Erythroblast (primary cell): ENCODE measurements at regions not wholly inside any gene's neighbourhood (a gene's known extent, or its start where the extent isn't known, plus 50 kb on each side); places are given as distances from the start of the nearest gene placed in this dataset.
"Not testable (repeated sequence)": the region's sequence is repeated elsewhere in the genome, so short reads cannot be mapped to it uniquely, and the experiment has no call there.

Source experiments
- DNase-seq, 2 experiments: peaks; one replicate each; lab custom pipeline; 2025; lab: John Stamatoyannopoulos, UW
- GATA1 ChIP-seq: IDR thresholded peaks from 2 replicates; pipeline ENCODE4 v1.6.1; 2011; ENCODE audit warnings: low read depth, mild to moderate bottlenecking, control low read depth, low read length, moderate library complexity
- POLR2A ChIP-seq: IDR thresholded peaks from 2 replicates; pipeline ENCODE4 v1.6.1; 2011; ENCODE audit warnings: mild to moderate bottlenecking, low read length

DNA sequence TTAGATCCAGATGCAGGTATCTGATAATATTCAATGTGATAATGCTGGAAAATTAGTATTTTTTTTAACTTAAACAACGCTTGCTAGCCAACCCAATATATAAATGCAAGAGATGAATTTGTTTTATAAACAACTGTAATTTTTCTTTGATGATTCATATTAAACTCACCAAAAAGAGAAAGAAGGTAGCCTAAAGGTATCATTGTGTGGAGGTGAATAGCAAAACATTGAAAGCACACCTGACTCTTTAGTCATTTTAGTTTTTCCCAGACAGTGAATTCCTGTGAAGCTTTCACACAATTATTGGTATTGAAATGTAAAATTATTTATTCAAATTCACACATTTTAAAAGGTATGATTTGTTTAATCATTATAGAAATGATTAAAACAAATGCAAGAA lies 424.0 kb downstream of the NR4A2 start:
- TF ChIP-seq GATA1 (no peak), POLR2A (no peak)
- no peak for DNase-seq

DNA sequence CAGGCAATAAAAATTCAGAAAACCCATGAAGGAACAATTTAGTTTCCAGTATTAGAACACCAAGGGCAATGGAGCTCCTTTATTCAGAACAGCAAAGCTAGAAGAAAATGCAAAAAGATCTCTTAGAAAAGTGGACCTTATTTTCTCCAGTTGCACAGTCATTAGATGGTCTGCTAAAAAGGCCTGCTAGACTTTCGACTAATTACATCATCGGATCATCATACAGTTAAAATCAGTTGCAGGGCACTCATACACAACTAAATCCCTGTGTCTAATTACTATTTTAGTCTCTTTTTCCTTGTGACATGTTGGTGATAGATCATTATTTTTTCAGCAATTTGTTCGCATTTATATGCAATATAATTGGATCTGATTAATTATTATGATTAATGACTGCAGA lies 425.3 kb downstream of the NR4A2 start:
- TF ChIP-seq POLR2A: no peak
- TF ChIP-seq GATA1: no peak

DNA sequence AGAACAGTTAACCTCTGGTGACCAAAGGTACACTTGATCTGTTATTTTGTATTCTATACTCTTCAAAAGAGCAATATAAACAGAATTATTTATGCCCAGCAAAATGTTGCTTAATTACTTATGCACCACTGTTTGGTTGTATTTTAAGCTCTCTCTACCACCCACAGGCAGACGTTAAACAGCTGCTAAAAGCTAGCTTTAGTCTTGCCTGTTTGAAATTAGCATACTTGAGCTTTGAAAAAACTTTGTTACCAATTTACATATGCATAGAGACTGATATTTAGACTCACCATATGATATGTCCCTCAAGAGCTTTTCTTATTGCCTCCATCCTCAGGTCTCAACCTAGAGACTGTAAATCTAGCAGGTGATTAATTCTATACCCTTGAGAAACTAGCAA lies 426.9 kb downstream of the NR4A2 start:
- DNase-seq: no peak
- TF ChIP-seq GATA1 (no peak), POLR2A (no peak)

More for the DNA sequence above, 425.3 kb downstream of the NR4A2 start:
- no peak for DNase-seq

DNA sequence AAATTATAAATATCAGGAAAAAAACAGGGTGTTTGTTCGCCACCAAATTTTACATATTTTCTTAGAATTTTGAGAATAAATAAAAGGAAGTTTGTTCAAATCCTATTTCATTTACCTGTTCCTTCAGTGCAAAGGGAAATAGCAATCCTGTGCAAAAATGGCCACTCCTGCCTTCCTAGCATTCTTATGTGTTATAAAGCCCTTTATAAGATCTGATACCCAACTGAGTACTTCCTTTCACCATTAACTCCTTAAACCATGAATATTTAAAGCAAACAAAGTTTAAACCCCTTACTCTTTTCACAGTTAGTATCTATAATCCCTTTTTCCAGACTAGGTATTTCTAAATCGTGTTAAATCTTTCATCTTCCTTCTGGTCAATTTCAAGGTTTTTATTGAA lies 427.8 kb downstream of the NR4A2 start:
- no peak for TF ChIP-seq POLR2A
- TF ChIP-seq GATA1: no peak
- DNase-seq: no peak

DNA sequence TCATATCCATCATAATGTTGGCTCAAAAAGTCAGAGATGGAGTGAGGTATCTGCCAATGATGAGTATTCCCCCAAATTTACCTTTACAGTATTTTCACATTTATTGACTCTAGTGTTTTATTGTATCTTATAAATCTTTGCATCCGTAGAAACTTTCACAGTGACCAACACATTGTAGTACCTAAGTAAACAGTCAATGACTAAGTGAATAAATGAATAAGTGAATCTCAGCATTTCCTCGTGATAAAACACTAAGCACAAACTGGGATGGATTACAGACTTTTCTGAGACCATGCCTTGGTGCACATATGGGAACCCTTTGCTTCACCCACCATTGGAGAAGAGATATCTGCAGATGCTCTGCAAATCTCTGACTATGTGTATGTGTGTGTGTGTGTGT lies 429.9 kb downstream of the NR4A2 start:
- TF ChIP-seq GATA1 (no peak), POLR2A (no peak)
- no peak for DNase-seq

DNA sequence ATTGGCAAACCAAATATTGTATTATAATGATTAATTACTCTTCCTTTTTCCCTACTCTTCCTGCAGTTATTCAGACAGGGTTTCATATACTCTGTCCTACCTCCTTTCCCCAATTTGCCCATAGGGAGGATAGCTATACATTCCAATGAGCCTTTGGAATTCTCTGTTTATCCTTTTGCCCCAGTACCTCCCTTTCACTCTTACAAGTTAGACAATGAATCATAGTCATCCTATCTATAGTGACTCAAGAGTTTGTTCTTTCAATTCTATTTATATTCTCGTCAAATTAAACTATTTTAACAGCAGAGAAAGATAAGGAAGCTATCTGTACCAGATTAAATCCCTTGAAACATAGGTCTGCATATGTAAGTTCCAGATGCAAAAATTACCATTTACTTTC lies 437.5 kb downstream of the NR4A2 start:
- DNase-seq: no peak

DNA sequence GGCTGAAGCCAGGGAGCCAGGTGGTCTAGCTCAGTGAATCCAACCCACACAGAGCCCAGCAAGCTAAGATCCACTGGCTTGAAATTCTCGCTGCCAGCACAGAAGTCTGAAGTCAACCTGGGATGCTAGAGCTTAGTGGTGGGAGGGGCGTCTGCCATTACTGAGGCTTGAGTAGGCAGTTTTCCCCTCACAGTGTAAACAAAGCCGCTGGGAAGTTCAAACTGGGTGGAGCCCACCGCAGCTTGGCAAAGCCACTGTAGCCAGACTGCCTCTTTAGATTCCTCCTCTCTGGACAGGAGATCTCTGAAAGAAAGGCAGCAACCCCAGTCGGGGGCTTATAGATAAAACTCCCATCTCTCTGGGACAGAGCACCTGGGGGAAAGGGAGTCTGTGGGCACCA lies 452.1 kb downstream of the NR4A2 start:
- DNase-seq: not testable (repeated sequence)

More for the DNA sequence above, 437.5 kb downstream of the NR4A2 start:
- TF ChIP-seq GATA1: no peak
- no peak for TF ChIP-seq POLR2A

DNA sequence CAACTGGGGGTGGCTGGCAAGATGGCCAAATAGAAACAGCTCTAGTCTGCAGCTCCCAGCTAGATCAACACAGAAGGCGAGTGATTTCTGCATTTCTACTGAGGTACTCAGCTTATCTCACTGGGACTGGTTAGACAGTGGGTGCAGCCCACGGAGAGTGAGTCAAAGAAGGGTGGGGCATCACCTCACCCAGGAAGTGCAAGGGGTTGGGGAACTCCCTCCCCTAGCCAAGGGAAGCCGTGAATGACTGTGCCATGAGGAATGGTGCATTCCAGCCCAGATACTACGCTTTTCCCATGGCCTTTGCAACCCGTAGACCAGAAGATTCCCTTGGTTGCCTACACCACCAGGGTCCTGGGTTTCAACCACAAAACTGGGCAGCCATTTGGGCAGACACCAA lies 452.6 kb downstream of the NR4A2 start:
- not testable (repeated sequence) for DNase-seq

DNA sequence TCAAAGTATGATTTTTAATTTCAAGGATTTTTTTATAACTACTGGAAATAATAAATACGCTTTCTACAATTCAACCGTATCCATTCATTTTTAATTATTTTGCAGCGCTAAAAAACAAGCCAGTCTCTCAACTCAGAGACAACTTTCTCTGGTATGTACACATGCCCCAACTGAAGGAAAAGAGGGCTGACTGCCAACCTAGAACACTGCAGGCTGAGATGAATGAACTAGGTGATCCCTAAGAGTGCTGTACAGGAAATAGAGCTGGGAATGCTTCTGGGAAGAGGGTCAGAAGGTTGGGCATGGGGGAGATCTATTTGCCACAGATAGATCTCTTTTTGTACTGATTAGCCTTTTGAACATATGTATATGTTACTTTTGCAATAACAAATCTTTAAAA lies 460.1 kb downstream of the NR4A2 start:
- no peak for TF ChIP-seq POLR2A
- TF ChIP-seq GATA1: no peak
- no peak for DNase-seq

DNA sequence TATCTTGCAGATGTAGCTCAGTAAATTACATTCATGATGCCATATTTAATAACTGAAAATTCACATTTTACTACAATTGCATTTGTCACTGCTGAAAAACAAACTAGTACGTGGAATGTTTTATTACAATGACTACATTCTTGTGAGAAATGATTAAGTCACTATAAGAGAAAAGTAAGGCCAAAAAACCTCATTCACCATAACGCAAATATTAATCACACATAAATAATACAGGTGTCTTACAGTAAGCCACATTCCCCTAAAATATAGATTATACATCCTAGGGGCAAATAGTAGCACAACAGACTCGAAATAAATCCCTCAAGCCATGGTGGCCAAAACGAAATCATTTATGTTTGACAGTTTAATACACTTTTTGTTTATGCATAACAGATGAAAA lies 460.6 kb downstream of the NR4A2 start:
- no peak for DNase-seq
- no peak for TF ChIP-seq POLR2A
- no peak for TF ChIP-seq GATA1

DNA sequence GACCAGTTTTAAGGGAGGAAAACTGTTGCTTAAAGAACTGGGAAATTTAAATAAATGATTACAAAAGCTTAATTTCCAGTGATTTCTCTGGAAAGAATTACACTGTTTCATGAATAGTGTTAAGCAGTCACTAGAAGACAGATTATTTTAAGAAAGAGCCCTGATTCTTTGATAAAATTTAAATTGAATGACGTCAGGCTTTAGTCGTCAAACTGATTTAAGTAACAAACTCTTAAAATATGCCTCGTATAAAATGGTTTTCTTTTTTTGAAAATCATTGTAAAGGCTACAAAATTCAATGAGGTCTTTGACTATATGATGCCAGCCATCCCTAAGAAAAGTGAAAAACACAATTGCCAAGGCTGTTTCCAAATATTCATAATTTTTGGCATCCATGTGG lies 465.0 kb downstream of the NR4A2 start:
- TF ChIP-seq GATA1 (no peak), POLR2A (no peak)
- no peak for DNase-seq

DNA sequence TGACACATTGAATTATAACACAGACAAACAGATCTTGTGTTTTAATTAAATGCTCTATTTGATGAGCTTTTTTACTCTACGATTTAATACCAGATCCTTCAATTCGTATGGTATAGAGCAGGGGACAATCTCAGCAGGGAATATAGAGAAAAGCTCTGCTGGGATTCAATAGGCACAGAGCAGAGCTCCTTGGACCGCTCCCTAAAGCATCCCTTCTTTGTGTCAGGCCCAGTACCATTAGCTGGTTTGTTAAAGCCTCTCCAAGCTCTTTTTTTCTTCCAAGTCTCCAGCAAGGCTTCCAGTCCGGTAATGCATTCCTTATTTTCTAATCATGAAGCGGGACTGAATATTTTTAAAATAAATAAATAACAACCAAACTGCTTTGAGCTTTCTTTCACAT lies 466.0 kb downstream of the NR4A2 start:
- DNase-seq: no peak
- TF ChIP-seq POLR2A (no peak), GATA1 (no peak)

DNA sequence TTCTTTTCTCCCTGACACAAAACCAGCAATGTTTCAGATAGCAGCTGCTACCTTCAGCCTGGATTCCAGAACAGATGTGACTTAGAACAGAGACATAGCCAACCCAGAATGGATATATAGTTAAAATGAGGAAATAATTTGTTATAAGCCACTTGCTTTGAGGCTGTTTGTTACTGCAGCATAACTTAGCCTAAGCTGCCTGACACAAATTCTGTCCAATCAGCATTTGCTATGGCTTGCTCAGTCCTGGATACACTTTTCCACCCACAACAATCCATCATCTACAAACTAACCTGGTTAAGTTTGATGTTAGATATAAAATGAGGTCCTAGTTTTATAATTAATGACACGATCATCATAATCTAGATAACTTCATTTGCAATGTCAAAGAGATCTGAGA lies 480.4 kb downstream of the NR4A2 start:
- no peak for DNase-seq
- TF ChIP-seq POLR2A: no peak
- TF ChIP-seq GATA1: no peak

DNA sequence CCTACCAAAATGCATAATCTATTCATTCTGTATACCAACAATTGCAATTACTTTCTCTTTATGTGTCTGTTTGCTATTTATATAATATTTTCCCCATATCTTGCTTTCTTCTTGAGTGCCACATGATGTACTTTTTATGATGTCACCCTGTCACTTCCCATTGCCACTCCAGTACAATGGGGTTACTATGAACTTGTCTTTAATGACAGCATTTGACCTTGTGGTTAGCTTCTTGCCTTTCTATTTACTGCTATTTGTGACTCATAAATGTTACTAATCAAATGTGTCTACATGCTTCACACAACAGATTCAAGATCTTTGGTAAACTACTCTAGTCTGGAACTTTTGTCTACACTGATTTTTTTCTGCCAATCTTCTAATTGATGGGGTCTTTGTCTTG lies 486.3 kb downstream of the NR4A2 start:
- DNase-seq: no peak
- no peak for TF ChIP-seq POLR2A
- TF ChIP-seq GATA1: no peak

DNA sequence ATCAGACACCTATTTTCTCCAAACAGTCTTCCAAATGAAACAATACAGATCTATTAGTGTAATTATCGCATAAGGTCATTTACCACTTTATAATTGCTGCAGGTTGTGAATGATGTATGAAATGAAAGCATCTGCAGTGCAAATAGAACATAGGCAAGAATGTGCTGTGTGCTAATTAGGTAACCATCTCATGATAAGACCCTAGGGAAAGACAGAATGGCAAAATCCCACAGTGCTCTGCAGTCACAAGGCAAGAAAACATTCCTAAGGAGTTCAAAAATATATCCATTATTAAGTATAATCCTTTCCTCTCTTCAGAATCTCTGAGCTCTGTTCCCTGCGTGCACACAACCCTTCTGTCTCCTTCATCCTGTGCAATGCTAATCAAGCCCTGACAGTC lies 488.1 kb downstream of the NR4A2 start:
- no peak for TF ChIP-seq POLR2A
- no peak for TF ChIP-seq GATA1
- no peak for DNase-seq

DNA sequence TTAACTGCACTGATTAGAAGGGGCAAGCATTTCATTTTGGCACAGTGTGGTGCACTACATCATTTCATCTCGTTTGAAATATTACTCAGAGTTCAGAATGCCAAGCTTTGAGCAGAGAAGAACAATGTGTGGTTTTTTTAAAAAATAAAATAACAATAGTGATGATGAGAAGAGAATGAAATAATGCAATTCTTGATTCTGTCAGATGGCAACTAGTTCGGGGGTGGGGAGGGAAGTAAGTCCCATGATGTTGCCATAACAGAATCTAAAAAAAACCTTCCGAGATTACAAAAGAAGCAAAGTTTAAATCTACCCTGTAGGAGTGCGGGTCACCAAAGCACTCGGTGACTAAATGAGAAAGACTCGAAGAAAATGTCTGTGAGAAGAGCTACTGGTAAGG lies 490.4 kb downstream of the NR4A2 start:
- TF ChIP-seq POLR2A: no peak
- no peak for TF ChIP-seq GATA1
- no peak for DNase-seq

DNA sequence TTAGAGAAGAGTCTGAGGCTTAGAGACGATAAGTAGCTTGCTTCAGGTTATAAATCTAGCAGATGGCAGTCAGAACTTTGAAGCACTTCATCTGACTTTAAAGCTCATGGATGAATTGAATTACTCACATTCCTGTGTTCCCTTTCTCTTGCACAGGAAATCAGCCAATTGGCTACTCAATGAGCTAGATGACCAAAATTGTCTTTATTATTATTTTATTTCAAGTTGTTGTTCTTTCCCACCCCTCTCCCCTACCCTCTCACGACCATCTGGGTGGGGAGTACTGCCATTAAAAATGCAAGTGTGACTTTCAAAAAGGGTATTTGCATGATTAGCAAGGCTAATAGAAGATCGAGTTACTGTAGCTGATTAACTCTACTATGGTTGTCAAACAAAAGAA lies 491.1 kb downstream of the NR4A2 start:
- TF ChIP-seq GATA1 (no peak), POLR2A (no peak)
- DNase-seq: no peak
